Hepatocyte (in vitro differentiated cells): ENCODE measurements at regions not wholly inside any gene's neighbourhood (a gene's known extent, or its start where the extent isn't known, plus 50 kb on each side); places are given as distances from the start of the nearest gene placed in this dataset.

Experiments
- CTCF ChIP-seq: fragments of 200-600 bp; sonication (generic); IDR thresholded peaks from 2 replicates; pipeline ENCODE4 v1.5.1; 2016; ENCODE audit warnings: antibody characterized with exemption, mild to moderate bottlenecking; ENCODE audit not compliant: poor library complexity
- EZH2 ChIP-seq: fragments of 200-600 bp; sonication (generic); IDR thresholded peaks from 2 replicates; pipeline ENCODE4 v1.6.1; 2016; ENCODE audit warnings: antibody characterized with exemption, mild to moderate bottlenecking, borderline replicate concordance
- EZH2phosphoT487 ChIP-seq: fragments of 200-600 bp; sonication (generic); IDR thresholded peaks from one replicate; pipeline ENCODE4 v1.6.1; 2018; ENCODE audit warnings: antibody characterized with exemption, mild to moderate bottlenecking, low read depth, moderate library complexity; ENCODE audit not compliant: unreplicated experiment, severe bottlenecking

- TF ChIP-seq CTCF = no peak
- TF ChIP-seq EZH2 = no peak
- no peak for TF ChIP-seq EZH2phosphoT487
Observed at GRCh38 chr1:73789965-73790364, 408.0 kb downstream of the LRRIQ3 start.
